ENCODE measurements at regions not wholly inside any gene's neighbourhood (a gene's known extent, or its start where the extent isn't known, plus 50 kb on each side); places are given as distances from the start of the nearest gene placed in this dataset.

DNA sequence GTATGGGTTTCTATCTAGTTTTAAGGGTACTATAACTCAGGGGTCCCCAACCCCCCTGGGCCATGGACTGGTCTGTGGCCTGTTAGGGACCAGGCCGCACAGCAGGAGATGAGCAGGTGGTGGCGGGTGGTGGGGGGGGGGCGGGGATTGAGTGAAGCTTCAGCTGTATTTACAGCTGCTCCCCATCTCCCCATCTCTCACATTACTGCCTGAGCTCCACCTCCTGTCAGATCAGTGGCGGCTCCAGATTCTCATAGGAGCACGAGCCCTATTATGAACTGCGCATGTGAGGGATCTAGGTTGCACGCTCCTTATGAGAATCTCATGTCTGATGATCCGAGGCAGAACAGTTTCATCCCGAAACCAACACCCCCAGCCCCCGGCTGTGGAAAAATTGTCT lies 95.1 kb upstream of the SLC45A1 start:
- Histone ChIP-seq H3K79me2 (ENCODE audit: control insufficient read depth in 1 of 2, insufficient read depth in 2 of 2, low read length in 2 of 2) (no peaks in the 10 kb centered on the region), H4K8ac (ENCODE audit: extremely low read depth, insufficient read depth, low read length) (no peak overlapping the region), H3K18ac (ENCODE audit: extremely low read depth, low read length) (no peak overlapping the region), H3K4me1 (replicated peaks in 1 of 4; ENCODE audit: control insufficient read depth in 3 of 4, insufficient read depth in 4 of 4, low read length in 3 of 4) (peaks cover 0 to 6% (median 1%) of the 10 kb centered on the region in 4 experiments; a peak in 4 of 7 replicates), H3K4me2 (ENCODE audit: insufficient read depth in 1 of 2, low read depth in 2 of 2, low read length in 2 of 2) (no peak overlapping the region), H2AK5ac (ENCODE audit: low read depth, low read length) (no peak overlapping the region), H4K91ac (replicated peaks; ENCODE audit: insufficient read length, low read length) (no peak overlapping the region), H4K20me1 (replicated peaks in 1 of 2; ENCODE audit: control insufficient read depth in 1 of 2, insufficient read depth in 2 of 2, low read length in 2 of 2) (no peaks in the 10 kb centered on the region), H3K27me3 (replicated peaks in 1 of 4; ENCODE audit: control insufficient read depth in 3 of 4, extremely low read depth in 1 of 4, insufficient read depth in 3 of 4, low read length in 3 of 4) (peaks cover 0 to 3% (median under 1%) of the 10 kb centered on the region in 4 experiments; a peak in 2 of 7 replicates), H2BK120ac (replicated peaks; ENCODE audit: low read depth, low read length) (no peak overlapping the region), H3K4me3 (ENCODE audit: extremely low read depth in 1 of 4, insufficient read depth in 2 of 4, low read depth in 3 of 4, low read length in 4 of 4) (no peak overlapping the region), H2BK5ac (ENCODE audit: low read depth, low read length) (no peak overlapping the region), H2BK20ac (ENCODE audit: low read length) (no peak overlapping the region), H2BK15ac (ENCODE audit: low read length) (no peak overlapping the region), H3K23ac (ENCODE audit: insufficient read length) (no peak overlapping the region), H2BK12ac (ENCODE audit: low read depth, low read length) (no peak overlapping the region), H4K5ac (ENCODE audit: insufficient read length, low read depth, low read length) (no peak overlapping the region), H3K27ac (ENCODE audit: low read depth, low read length) (no peak overlapping the region), H3K56ac (replicated peaks; ENCODE audit: insufficient read length, low read depth, low read length) (no peak overlapping the region), H3K9me3 (ENCODE audit: insufficient read depth in 2 of 2, low read depth in 1 of 2, low read length in 1 of 2) (peaks cover under 1 to 2% of the 10 kb centered on the region in 2 experiments; a peak in 1 of 4 replicates), H3K36me3 (ENCODE audit: control insufficient read depth in 2 of 4, insufficient read depth in 4 of 4, low read length in 3 of 4) (no peaks in the 10 kb centered on the region), H3K14ac (ENCODE audit: insufficient read length) (no peak overlapping the region), H3K23me2 (ENCODE audit: low read depth, low read length) (no peaks in the 10 kb centered on the region), H3K9ac (replicated peaks in 1 of 4; ENCODE audit: extremely low read depth in 1 of 4, low read depth in 3 of 4, low read length in 3 of 4) (no peak overlapping the region), H2AFZ (ENCODE audit: low read length) (no peak overlapping the region), H3K79me1 (ENCODE audit: low read depth, low read length) (no peaks in the 10 kb centered on the region), H3K4ac (replicated peaks; ENCODE audit: insufficient read length, low read depth, low read length) (no peak overlapping the region)
- WGBS, 2 experiments (ENCODE audit: extremely low coverage in 1 of 2, insufficient coverage in 1 of 2, insufficient read length in 1 of 2, insufficient replicate concordance in 2 of 2, low coverage in 1 of 2, low lambda C conversion rate in 2 of 2, missing lambda C conversion rate in 1 of 2) = 82% methylated on average over 8 of the region's 10 CpGs; no CpG with 5 or more reads in 1 of the 2 experiments
- CTCF ChIA-PET (ENCODE audit: partially characterized antibody) = interaction anchor here (1.4 to 1.6 kb wide), 2 partner anchors 14 to 18 kb away, joined by 3 to 4 read pairs; no protein-coding TSS in a partner anchor
- FAIRE-seq (no peak), DNase-seq (ENCODE audit: low read depth in 1 of 2, low spot score in 2 of 2) (no peak)
- POLR2A ChIA-PET (ENCODE audit: partially characterized antibody) = no interaction called here
- peak; percentile 78; the same call in 1 of the 2 replicates for TF ChIP-seq TCF12 (IDR thresholded peaks at IDR 0.05; ENCODE audit: low read depth, low read length)
- no peak for TF ChIP-seq EP300 (IDR thresholded peaks at IDR 0.05; ENCODE audit: borderline replicate concordance in 1 of 2, low read depth in 2 of 2, low read length in 2 of 2)
- no peak for TF ChIP-seq RXRA (IDR thresholded peaks at IDR 0.05; ENCODE audit: insufficient read depth, low read depth, low read length)
- TF ChIP-seq NANOG (IDR thresholded peaks at IDR 0.05; ENCODE audit: insufficient read depth, low read depth, low read length, poor library complexity, severe bottlenecking) = no peak
- no peak for TF ChIP-seq GTF2F1 (IDR thresholded peaks at IDR 0.05; ENCODE audit: borderline replicate concordance, low read depth, low read length)
- TF ChIP-seq KDM1A (IDR thresholded peaks at IDR 0.05; ENCODE audit: borderline replicate concordance, low read length) = no peak

All from H1 (cell line).